H1 (cell line): ENCODE measurements at regions not wholly inside any gene's neighbourhood (a gene's known extent, or its start where the extent isn't known, plus 50 kb on each side); places are given as distances from the start of the nearest gene placed in this dataset.

Source experiments
- CTCF ChIA-PET: fragments of 300-600 bp; sonication (Branson Sonifier 250); formaldehyde crosslinking; loops from one replicate; lab custom pipeline; 2021; ENCODE audit not compliant: partially characterized antibody; lab: Charles Lee
- POLR2A ChIA-PET: fragments of 300-600 bp; sonication (Branson Sonifier 250); formaldehyde crosslinking; loops from one replicate; lab custom pipeline; 2021; ENCODE audit warnings: inconsistent platforms; ENCODE audit not compliant: partially characterized antibody; lab: Charles Lee
- DNase-seq, 2 experiments: peaks; one replicate each; pipeline versions ENCODE4 v3.0.0 to v3.0.0-alpha.2; 2010 to 2022; ENCODE audit warnings: low spot score in 2 of 2, low read depth in 1 of 2, mixed read lengths in 1 of 2
- FAIRE-seq: peaks from 2 replicates; lab custom pipeline; 2011; peaks lifted over from hg19 to GRCh38; lab: Jason Lieb, UNC
- H2AFZ ChIP-seq: 2 replicates; pipeline ENCODE4 v1.8.1; 2012; ENCODE audit warnings: low read length, inconsistent platforms
- H2AK5ac ChIP-seq: 2 replicates; pipeline ENCODE4 v1.6.1; 2013; ENCODE audit warnings: low read depth, low read length
- H2BK120ac ChIP-seq: replicated peaks from 2 replicates; pipeline ENCODE3; 2013; ENCODE audit warnings: low read depth, low read length, inconsistent platforms
- H2BK12ac ChIP-seq: 2 replicates; pipeline ENCODE4 v1.6.1; 2013; ENCODE audit warnings: low read depth, low read length
- H2BK15ac ChIP-seq: 2 replicates; pipeline ENCODE4 v1.6.1; 2013; ENCODE audit warnings: low read length
- H2BK20ac ChIP-seq: 2 replicates; pipeline ENCODE4 v1.6.1; 2013; ENCODE audit warnings: low read length
- H2BK5ac ChIP-seq: 2 replicates; pipeline ENCODE4 v1.6.1; 2013; ENCODE audit warnings: low read depth, low read length
- H3K14ac ChIP-seq: 2 replicates; pipeline ENCODE4 v1.6.1; 2013; ENCODE audit warnings: inconsistent platforms; ENCODE audit not compliant: insufficient read length
- H3K18ac ChIP-seq: 2 replicates; pipeline ENCODE4 v1.6.1; 2013; ENCODE audit warnings: low read length; ENCODE audit errors: extremely low read depth
- H3K23ac ChIP-seq: 2 replicates; pipeline ENCODE4 v1.6.1; 2013; ENCODE audit warnings: inconsistent platforms; ENCODE audit not compliant: insufficient read length
- H3K23me2 ChIP-seq: 2 replicates; pipeline ENCODE4 v1.6.1; 2013; ENCODE audit warnings: low read depth, low read length
- H3K27ac ChIP-seq: 2 replicates; pipeline ENCODE4 v1.6.1; 2011; ENCODE audit warnings: low read depth, low read length, inconsistent platforms
- H3K27me3 ChIP-seq, 4 experiments: replicated peaks in 1 of 4; 1 replicate in 1 of 4; 2 replicates in 3 of 4; pipeline versions ENCODE4 v1.6.1 to v1.8.1; 2011 to 2013; ENCODE audit warnings: low read length in 3 of 4, mild to moderate bottlenecking in 3 of 4, inconsistent platforms in 2 of 4, mixed read lengths in 2 of 4, moderate library complexity in 1 of 4; ENCODE audit not compliant: control insufficient read depth in 3 of 4, insufficient read depth in 3 of 4; ENCODE audit errors: extremely low read depth in 1 of 4
- H3K36me3 ChIP-seq, 4 experiments: 2 replicates each; pipeline versions ENCODE4 v1.6.1 to v1.8.1; 2011 to 2013; ENCODE audit warnings: mild to moderate bottlenecking in 4 of 4, low read length in 3 of 4, moderate library complexity in 2 of 4, control low read depth in 1 of 4, inconsistent platforms in 1 of 4; ENCODE audit not compliant: insufficient read depth in 4 of 4, control insufficient read depth in 2 of 4
- H3K4ac ChIP-seq: replicated peaks from 2 replicates; pipeline ENCODE3; 2013; ENCODE audit warnings: low read length, low read depth, mixed read lengths, inconsistent platforms; ENCODE audit not compliant: insufficient read length
- H3K4me1 ChIP-seq, 4 experiments: replicated peaks in 1 of 4; 1 replicate in 1 of 4; 2 replicates in 3 of 4; pipeline versions ENCODE4 v1.6.1 to v1.8.1; 2011 to 2013; ENCODE audit warnings: low read length in 3 of 4, inconsistent platforms in 2 of 4, mixed read lengths in 1 of 4; ENCODE audit not compliant: insufficient read depth in 4 of 4, control insufficient read depth in 3 of 4
- H3K4me2 ChIP-seq, 2 experiments: 2 replicates each; pipeline versions ENCODE4 v1.6.1 to v1.8.1; 2011 to 2013; ENCODE audit warnings: low read depth in 2 of 2, low read length in 2 of 2, control low read depth in 1 of 2, inconsistent platforms in 1 of 2, mild to moderate bottlenecking in 1 of 2; ENCODE audit not compliant: insufficient read depth in 1 of 2
- H3K4me3 ChIP-seq, 4 experiments: fragments of 200-600, 300-600 bp in 1 of 4; sonication (generic), shearing (Covaris generic), sonication (Bioruptor Twin) in 1 of 4; 2 replicates each; pipeline versions ENCODE4 v1.5.1 to v1.8.1; 2011 to 2016; ENCODE audit warnings: low read length in 4 of 4, low read depth in 3 of 4, control low read depth in 2 of 4, inconsistent platforms in 2 of 4, mild to moderate bottlenecking in 2 of 4, mixed read lengths in 1 of 4, moderate library complexity in 1 of 4; ENCODE audit not compliant: insufficient read depth in 2 of 4; ENCODE audit errors: extremely low read depth in 1 of 4
- H3K56ac ChIP-seq: replicated peaks from 2 replicates; pipeline ENCODE3; 2013; ENCODE audit warnings: low read depth, mild to moderate bottlenecking, mixed read lengths, low read length, inconsistent platforms; ENCODE audit not compliant: insufficient read length
- H3K79me1 ChIP-seq: 2 replicates; pipeline ENCODE4 v1.6.1; 2013; ENCODE audit warnings: low read depth, low read length, control low read depth
- H3K79me2 ChIP-seq, 2 experiments: 2 replicates each; pipeline versions ENCODE4 v1.6.1 to v1.8.1; 2012 to 2013; ENCODE audit warnings: low read length in 2 of 2, mild to moderate bottlenecking in 2 of 2, inconsistent platforms in 1 of 2; ENCODE audit not compliant: insufficient read depth in 2 of 2, control insufficient read depth in 1 of 2
- H3K9ac ChIP-seq, 4 experiments: replicated peaks in 1 of 4; 1 replicate in 1 of 4; 2 replicates in 3 of 4; pipeline versions ENCODE4 v1.6.1 to v1.8.1; 2011 to 2013; ENCODE audit warnings: low read depth in 3 of 4, low read length in 3 of 4, control low read depth in 2 of 4, mild to moderate bottlenecking in 2 of 4, moderate library complexity in 2 of 4, inconsistent platforms in 1 of 4; ENCODE audit errors: extremely low read depth in 1 of 4
- H3K9me3 ChIP-seq, 2 experiments: 2 replicates each; pipeline versions ENCODE4 v1.6.1 to v1.8.1; 2012 to 2013; ENCODE audit warnings: mild to moderate bottlenecking in 2 of 2, moderate library complexity in 2 of 2, control low read depth in 1 of 2, inconsistent platforms in 1 of 2, low read depth in 1 of 2, low read length in 1 of 2, mixed read lengths in 1 of 2; ENCODE audit not compliant: insufficient read depth in 2 of 2
- H4K20me1 ChIP-seq, 2 experiments: replicated peaks in 1 of 2; 2 replicates each; pipeline versions ENCODE3 to v1.8.1; 2011 to 2013; ENCODE audit warnings: inconsistent platforms in 2 of 2, low read length in 2 of 2, mild to moderate bottlenecking in 1 of 2; ENCODE audit not compliant: insufficient read depth in 2 of 2, control insufficient read depth in 1 of 2
- H4K5ac ChIP-seq: 2 replicates; pipeline ENCODE4 v1.6.1; 2013; ENCODE audit warnings: low read length, low read depth, mixed read lengths, inconsistent platforms; ENCODE audit not compliant: insufficient read length
- H4K8ac ChIP-seq: 2 replicates; pipeline ENCODE4 v1.8.0; 2013; ENCODE audit warnings: mild to moderate bottlenecking, moderate library complexity, low read length, inconsistent platforms; ENCODE audit not compliant: insufficient read depth; ENCODE audit errors: extremely low read depth
- H4K91ac ChIP-seq: replicated peaks from 2 replicates; pipeline ENCODE3; 2013; ENCODE audit warnings: low read length, mixed read lengths, inconsistent platforms; ENCODE audit not compliant: insufficient read length
- BACH1 ChIP-seq: IDR thresholded peaks from 2 replicates; pipeline ENCODE4 v1.6.1; 2012; ENCODE audit warnings: low read length, improper control_type of control experiment
- HDAC2 ChIP-seq, 2 experiments: fragments of 300-600 bp in 1 of 2; sonication (generic) in 1 of 2; IDR thresholded peaks; 2 replicates each; pipeline ENCODE4 v1.6.1; 2011 to 2012; ENCODE audit warnings: low read depth in 2 of 2, low read length in 2 of 2, mild to moderate bottlenecking in 2 of 2, moderate library complexity in 2 of 2, borderline replicate concordance in 1 of 2, inconsistent platforms in 1 of 2
- POLR2AphosphoS5 ChIP-seq: IDR thresholded peaks from 2 replicates; pipeline ENCODE4 v1.6.1; 2011; ENCODE audit warnings: low read depth, low read length
- POU5F1 ChIP-seq: IDR thresholded peaks from 2 replicates; pipeline ENCODE4 v1.6.1; 2011; ENCODE audit warnings: low read depth, mild to moderate bottlenecking, low read length, moderate library complexity
- RFX5 ChIP-seq: IDR thresholded peaks from 2 replicates; pipeline ENCODE4 v1.6.1; 2011; ENCODE audit warnings: low read depth, low read length, improper control_type of control experiment, borderline replicate concordance
- RNF2 ChIP-seq: fragments of 200-900, 300-1000 bp; sonication (generic); IDR thresholded peaks from 2 replicates; pipeline ENCODE4 v1.7.1; 2016; ENCODE audit warnings: borderline replicate concordance, low read depth, mild to moderate bottlenecking, antibody characterized with exemption, low read length; ENCODE audit not compliant: poor library complexity, severe bottlenecking; ENCODE audit errors: missing control alignments
- SIN3A ChIP-seq, 2 experiments: IDR thresholded peaks in 1 of 2; conservative IDR thresholded peaks in 1 of 2; 2 replicates each; pipeline ENCODE4 v1.6.1; 2011 to 2012; ENCODE audit warnings: low read length in 2 of 2, improper control_type of control experiment in 1 of 2, low read depth in 1 of 2, mild to moderate bottlenecking in 1 of 2
- SP2 ChIP-seq: IDR thresholded peaks from 2 replicates; pipeline ENCODE4 v1.6.1; 2012; ENCODE audit warnings: mild to moderate bottlenecking, low read length, inconsistent platforms
- SUZ12 ChIP-seq: fragments of 200-600 bp; sonication (generic); IDR thresholded peaks from 2 replicates; pipeline ENCODE4 v1.6.1; 2012; ENCODE audit warnings: mild to moderate bottlenecking, inconsistent platforms, low read length, moderate library complexity, mixed read lengths
- WGBS, 2 experiments: shearing (Covaris generic) in 1 of 2; methylation state at CpG; one replicate each; pipeline versions ENCODE4 v1.1.6 to v1.1.7; 2013 to 2015; ENCODE audit warnings: low lambda C conversion rate in 2 of 2, mixed read lengths in 2 of 2, inconsistent platforms in 1 of 2, low coverage in 1 of 2, missing lambda C conversion rate in 1 of 2; ENCODE audit not compliant: insufficient replicate concordance in 2 of 2, insufficient coverage in 1 of 2, insufficient read length in 1 of 2; ENCODE audit errors: extremely low coverage in 1 of 2, missing lambda C conversion rate in 1 of 2; 5-methylcytosine and 5-hydroxymethylcytosine counted together

DNA sequence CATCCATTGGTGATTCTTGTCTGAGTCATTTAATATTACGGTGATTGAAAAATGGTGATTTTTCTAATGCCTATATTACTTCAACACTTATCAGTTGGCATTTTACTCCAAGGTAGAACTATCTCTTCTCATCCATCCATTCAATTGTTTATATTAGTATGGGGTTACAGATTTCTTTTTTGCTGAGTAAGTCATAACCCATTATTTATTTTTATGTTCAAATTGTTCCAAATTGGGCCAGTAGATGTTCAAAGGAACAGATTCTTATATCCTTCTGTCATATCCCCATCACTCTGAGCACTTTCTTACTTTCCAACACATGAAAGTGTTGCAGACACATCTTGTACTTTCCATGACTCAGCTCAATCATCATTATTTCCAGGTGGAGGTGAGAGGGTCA is 466.8 kb upstream of the CAMK1G start:
- POLR2A ChIA-PET: no interaction called here
- CTCF ChIA-PET: interaction anchor here (1.3 kb wide), 1 partner anchor 86 kb away, joined by 4 read pairs; no protein-coding TSS in a partner anchor
- WGBS, 2 experiments: 94% methylated on average over 1 of the region's 1 CpG; no CpG with 5 or more reads in 1 of the 2 experiments

More for the DNA sequence above, 466.8 kb upstream of the CAMK1G start:
- Histone ChIP-seq H4K8ac (no peak overlapping the region), H3K4ac (no peak overlapping the region), H3K18ac (no peak overlapping the region), H4K91ac (no peak overlapping the region), H3K79me2 (no peaks in the 10 kb centered on the region), H4K20me1 (no peaks in the 10 kb centered on the region), H3K56ac (no peak overlapping the region), H3K4me1 (peaks cover 0 to 4% (median 0%) of the 10 kb centered on the region in 4 experiments; a peak in 2 of 7 replicates), H2BK5ac (no peak overlapping the region), H3K23me2 (no peaks in the 10 kb centered on the region), H3K9me3 (no peaks in the 10 kb centered on the region), H3K79me1 (no peaks in the 10 kb centered on the region), H2AK5ac (no peak overlapping the region), H3K4me2 (no peak overlapping the region), H3K23ac (no peak overlapping the region), H2BK20ac (no peak overlapping the region), H3K9ac (no peak overlapping the region), H2BK15ac (no peak overlapping the region), H3K27me3 (no peaks in the 10 kb centered on the region), H2BK12ac (no peak overlapping the region), H3K36me3 (no peaks in the 10 kb centered on the region), H2BK120ac (no peak overlapping the region), H3K27ac (no peak overlapping the region), H3K4me3 (no peak overlapping the region), H3K14ac (no peak overlapping the region), H4K5ac (no peak overlapping the region), H2AFZ (no peak overlapping the region)
- FAIRE-seq: no peak
- TF ChIP-seq HDAC2 (IDR thresholded peaks at IDR 0.05; ENCODE audit: borderline replicate concordance in 1 of 2, low read depth in 2 of 2, low read length in 2 of 2) (no peak), POU5F1 (no peak), POLR2AphosphoS5 (no peak), RNF2 (no peak), SUZ12 (no peak), SP2 (no peak), SIN3A (conservative IDR thresholded peaks at IDR 0.05 in 1 of 2, IDR thresholded peaks at IDR 0.05 in 1 of 2; ENCODE audit: low read depth in 1 of 2, low read length in 2 of 2) (no peak), BACH1 (no peak), RFX5 (no peak)
- no peak for DNase-seq
